DMS79 (cell line): ENCODE measurements at regions not wholly inside any gene's neighbourhood (a gene's known extent, or its start where the extent isn't known, plus 50 kb on each side); places are given as distances from the start of the nearest gene placed in this dataset.

Experiments
- DNase-seq: peaks from one replicate; lab custom pipeline; 2025; lab: John Stamatoyannopoulos, UW

GRCh38 chrX:149992918-149993317, 54.6 kb upstream of the EOLA2 start:
- no peak for DNase-seq

- DNase-seq: no peak
Observed at GRCh38 chrX:149993989-149994388, 55.7 kb upstream of the EOLA2 start.

GRCh38 chrX:149996515-149996914, 58.2 kb upstream of the EOLA2 start:
- no peak for DNase-seq

GRCh38 chrX:150005027-150005426, 66.7 kb upstream of the EOLA2 start:
- no peak for DNase-seq

- no peak for DNase-seq
Observed at GRCh38 chrX:150007356-150007755, 69.1 kb upstream of the EOLA2 start.

- no peak for DNase-seq
Observed at GRCh38 chrX:150012647-150013381, 74.5 kb upstream of the EOLA2 start.

GRCh38 chrX:150014525-150014924, 76.2 kb upstream of the EOLA2 start:
- no peak for DNase-seq

- DNase-seq: no peak
Observed at GRCh38 chrX:150017868-150018267, 79.6 kb upstream of the EOLA2 start.

- DNase-seq: no peak
Observed at GRCh38 chrX:150018931-150019361, 80.7 kb upstream of the EOLA2 start.

- no peak for DNase-seq
Observed at GRCh38 chrX:150028692-150029091, 90.4 kb upstream of the EOLA2 start.

GRCh38 chrX:150032742-150033141, 94.5 kb upstream of the EOLA2 start:
- DNase-seq: peak; percentile 53

- DNase-seq: no peak
Observed at GRCh38 chrX:150034788-150035187, 96.5 kb upstream of the EOLA2 start.

- DNase-seq: no peak
Observed at GRCh38 chrX:150035531-150035930, 97.2 kb upstream of the EOLA2 start.

GRCh38 chrX:150036181-150036580, 97.9 kb upstream of the EOLA2 start:
- no peak for DNase-seq

GRCh38 chrX:150036641-150037040, 98.3 kb upstream of the EOLA2 start:
- no peak for DNase-seq

- DNase-seq: no peak
Observed at GRCh38 chrX:150037041-150037440, 98.8 kb upstream of the EOLA2 start.

- DNase-seq: no peak
Observed at GRCh38 chrX:150038315-150038714, 100.0 kb upstream of the EOLA2 start.

GRCh38 chrX:150038986-150039599, 100.8 kb upstream of the EOLA2 start:
- DNase-seq: no peak

- DNase-seq: no peak
Observed at GRCh38 chrX:150041208-150041607, 102.9 kb upstream of the EOLA2 start.

GRCh38 chrX:150044556-150044955, 106.3 kb upstream of the EOLA2 start:
- no peak for DNase-seq

- no peak for DNase-seq
Observed at GRCh38 chrX:150047818-150048217, 109.5 kb upstream of the EOLA2 start.

- DNase-seq: no peak
Observed at GRCh38 chrX:150049647-150050046, 111.4 kb upstream of the EOLA2 start.

GRCh38 chrX:150050387-150050786, 112.1 kb upstream of the EOLA2 start:
- no peak for DNase-seq

GRCh38 chrX:150051096-150051495, 112.8 kb upstream of the EOLA2 start:
- no peak for DNase-seq
